ENCODE measurements at regions not wholly inside any gene's neighbourhood (a gene's known extent, or its start where the extent isn't known, plus 50 kb on each side); places are given as distances from the start of the nearest gene placed in this dataset.
A peak's percentile ranks its signal among the peaks of the same experiment; 100 is the strongest.

GRCh38 chr9:79884546-79884945 is 312.8 kb downstream of the TLE4 start:
- no peak for DNase-seq

- peak; percentile 44 for DNase-seq
Observed at GRCh38 chr9:79883073-79883645, 311.4 kb downstream of the TLE4 start.

GRCh38 chr9:79880626-79881025 is 308.9 kb downstream of the TLE4 start:
- no peak for DNase-seq

GRCh38 chr9:79877943-79878602 is 306.3 kb downstream of the TLE4 start:
- no peak for DNase-seq

- no peak for DNase-seq
Observed at GRCh38 chr9:79868567-79869189, 296.9 kb downstream of the TLE4 start.

- DNase-seq: no peak
Observed at GRCh38 chr9:79862921-79863890, 291.4 kb downstream of the TLE4 start.

- DNase-seq: peak; percentile 6
Observed at GRCh38 chr9:79858508-79858907, 286.7 kb downstream of the TLE4 start.

- DNase-seq: no peak
Observed at GRCh38 chr9:79857188-79857587, 285.4 kb downstream of the TLE4 start.

GRCh38 chr9:79847074-79847473 is 275.3 kb downstream of the TLE4 start:
- no peak for DNase-seq

GRCh38 chr9:79829566-79830302 is 258.0 kb downstream of the TLE4 start:
- no peak for DNase-seq

- peak; percentile 45 for DNase-seq
Observed at GRCh38 chr9:79824265-79824664, 252.5 kb downstream of the TLE4 start.

GRCh38 chr9:79817438-79818004 is 245.8 kb downstream of the TLE4 start:
- peak; percentile 83 for DNase-seq

GRCh38 chr9:79813258-79813638 is 241.5 kb downstream of the TLE4 start:
- no peak for DNase-seq

GRCh38 chr9:79812507-79813257 is 240.9 kb downstream of the TLE4 start:
- DNase-seq: peak; percentile 81

- DNase-seq: no peak
Observed at GRCh38 chr9:79812099-79812498, 240.3 kb downstream of the TLE4 start.

- no peak for DNase-seq
Observed at GRCh38 chr9:79809931-79810330, 238.2 kb downstream of the TLE4 start.

GRCh38 chr9:79809316-79809876 is 237.6 kb downstream of the TLE4 start:
- DNase-seq: no peak

- DNase-seq: no peak
Observed at GRCh38 chr9:79807971-79808370, 236.2 kb downstream of the TLE4 start.

GRCh38 chr9:79806086-79806485 is 234.3 kb downstream of the TLE4 start:
- no peak for DNase-seq

GRCh38 chr9:79801459-79801858 is 229.7 kb downstream of the TLE4 start:
- no peak for DNase-seq

GRCh38 chr9:79800578-79800977 is 228.8 kb downstream of the TLE4 start:
- no peak for DNase-seq

All from activated CD4-positive, alpha-beta T cell treated with anti-CD3 and anti-CD28 coated beads, Interleukin-2, Interleukin-6, amounts not matched to agents 100 ng/mL and 50 ng/mL, durations not matched to agents 16 hours and 8 hours (primary cell).